ENCODE measurements at regions not wholly inside any gene's neighbourhood (a gene's known extent, or its start where the extent isn't known, plus 50 kb on each side); places are given as distances from the start of the nearest gene placed in this dataset.

DNA sequence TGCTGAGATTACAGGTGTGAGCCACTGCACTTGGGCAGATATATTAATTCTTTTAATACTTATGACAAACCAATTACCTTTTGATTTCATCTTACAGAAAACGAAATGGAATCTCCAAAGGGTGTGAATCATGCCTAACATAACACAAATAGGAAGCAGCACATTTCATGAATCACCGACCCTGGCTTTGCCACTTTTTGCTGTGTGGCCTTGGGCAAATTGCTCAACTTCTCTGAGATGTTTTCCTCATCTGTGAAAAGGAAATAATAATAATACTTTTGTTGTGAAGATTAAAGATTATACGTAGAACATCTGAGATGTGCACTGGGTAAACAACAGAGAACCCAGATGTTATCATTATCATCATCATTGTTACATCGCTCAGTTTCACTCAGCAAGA, 50.7 kb upstream of the FREM1 start:
- DNase-seq, result no peak
